Activated T-helper 1 cell treated with anti-CD3 and anti-CD28 coated beads, Interleukin-12 subunit alpha, Interleukin-12 subunit beta, Interleukin-2, Interleukin-4 antibody, amounts not matched to agents 30 ng/mL and 10 ng/mL and 1 ng/mL, durations not matched to agents 14 hours and 24 hours and 36 hours (primary cell): ENCODE measurements at regions not wholly inside any gene's neighbourhood (a gene's known extent, or its start where the extent isn't known, plus 50 kb on each side); places are given as distances from the start of the nearest gene placed in this dataset.
A peak's percentile ranks its signal among the peaks of the same experiment; 100 is the strongest.
"Not testable (repeated sequence)": the region's sequence is repeated elsewhere in the genome, so short reads cannot be mapped to it uniquely, and the experiment has no call there.

Experiments used
- DNase-seq: peaks from one replicate; pipeline ENCODE4 v3.0.0; 2021; ENCODE audit warnings: low spot score
- H3K27ac Mint-ChIP-seq: one replicate; pipeline ENCODE4 v1.8.0; 2021; ENCODE audit warnings: mild to moderate bottlenecking, mixed read lengths
- H3K27me3 Mint-ChIP-seq: one replicate; pipeline ENCODE4 v1.8.0; 2022; ENCODE audit warnings: mild to moderate bottlenecking, moderate library complexity, mixed read lengths; ENCODE audit not compliant: insufficient read depth
- H3K36me3 Mint-ChIP-seq: one replicate; pipeline ENCODE4 v1.8.0; 2021; ENCODE audit warnings: low read depth, mixed read lengths
- H3K4me1 Mint-ChIP-seq: one replicate; pipeline ENCODE4 v1.8.0; 2021; ENCODE audit warnings: low read depth, mixed read lengths
- H3K4me3 Mint-ChIP-seq: one replicate; pipeline ENCODE4 v1.8.0; 2021; ENCODE audit warnings: mild to moderate bottlenecking, moderate library complexity, mixed read lengths
- H3K9me3 Mint-ChIP-seq: one replicate; pipeline ENCODE4 v1.8.0; 2021; ENCODE audit warnings: mixed read lengths
- intact Hi-C: fragments of 100-400 bp; cut with micrococcal nuclease; formaldehyde crosslinking; loops from one replicate; pipeline ENCODE4 v1.15.1; 2024

DNA sequence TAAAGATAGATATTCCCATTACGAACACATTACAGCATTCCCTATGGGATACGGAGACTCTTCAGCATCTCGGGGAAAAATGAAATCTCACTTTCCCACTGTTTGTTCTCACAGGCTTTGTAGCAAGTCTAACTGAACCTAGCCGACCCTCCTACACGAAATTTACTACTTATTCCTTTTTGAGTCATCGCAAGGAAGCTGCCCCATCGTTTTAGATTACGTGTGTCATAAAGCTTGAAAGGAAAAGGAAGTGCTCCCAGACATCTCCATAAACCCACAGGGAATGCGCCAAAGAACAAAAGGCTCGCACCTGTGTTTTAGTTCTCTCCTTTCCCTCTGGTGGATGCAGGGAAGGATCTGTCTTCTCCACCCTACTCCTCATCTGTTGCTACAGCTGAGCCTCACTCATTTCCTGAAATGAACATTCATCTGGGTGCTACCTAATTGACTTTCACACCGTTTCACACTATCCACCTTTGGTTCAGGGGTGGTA is 76.2 kb upstream of the STK39 start:
- Mint-ChIP-seq H3K4me3 (no peak overlapping the region), H3K27me3 (no peaks in the 10 kb centered on the region), H3K4me1 (no peaks in the 10 kb centered on the region), H3K27ac (no peak overlapping the region), H3K36me3 (no peaks in the 10 kb centered on the region), H3K9me3 (peaks cover 11% of the 10 kb centered on the region)
- intact Hi-C loops: no loop called here
- DNase-seq: no peak

DNA sequence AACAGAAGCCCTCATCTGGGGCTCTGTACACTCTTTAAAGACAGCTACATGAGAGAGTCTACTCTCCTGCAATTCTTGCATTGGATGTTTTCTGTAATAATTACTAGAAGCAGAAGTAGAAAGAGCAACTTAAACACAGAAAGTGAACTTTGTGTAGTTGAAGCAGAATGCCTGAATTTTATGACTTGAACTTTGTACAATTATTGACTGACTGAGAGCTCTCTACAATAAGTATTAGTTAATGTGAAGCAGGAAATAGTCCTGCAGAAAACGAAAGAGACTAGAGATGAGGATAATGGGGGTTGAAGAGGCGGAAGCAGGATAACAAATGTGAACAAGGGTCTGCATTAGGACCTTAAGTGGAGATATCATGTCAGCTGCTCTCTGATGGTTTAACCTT is 79.2 kb upstream of the STK39 start:
- no peak for DNase-seq
- peaks cover 10% of the 10 kb centered on the region for H3K4me1 Mint-ChIP-seq

DNA sequence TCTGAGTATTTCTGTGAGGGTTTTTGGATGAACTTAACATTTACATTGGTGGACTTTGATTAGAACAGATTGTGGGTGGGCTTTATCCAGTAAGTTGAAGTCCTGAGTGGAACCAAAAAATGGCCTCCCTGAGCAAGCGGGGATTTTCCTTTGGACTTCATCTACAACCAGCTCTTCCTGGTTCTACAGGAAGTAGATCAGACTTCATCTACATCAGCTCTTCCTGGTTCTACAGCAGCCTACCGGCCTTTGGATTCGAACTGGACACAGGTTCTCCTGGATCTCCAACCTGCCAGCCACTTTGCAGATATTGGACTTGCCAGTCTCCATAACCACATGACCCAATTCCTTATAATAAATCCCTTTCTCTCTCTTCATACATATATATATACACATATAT is 79.9 kb upstream of the STK39 start:
- H3K4me1 Mint-ChIP-seq: peaks cover 10% of the 10 kb centered on the region
- H3K9me3 Mint-ChIP-seq: peaks cover 27% of the 10 kb centered on the region
- intact Hi-C loops: no loop called here
- no peak overlapping the region for H3K27ac Mint-ChIP-seq
- no peak overlapping the region for H3K4me3 Mint-ChIP-seq
- DNase-seq: no peak
- no peaks in the 10 kb centered on the region for H3K27me3 Mint-ChIP-seq
- peaks cover 3% of the 10 kb centered on the region for H3K36me3 Mint-ChIP-seq

More for the DNA sequence above, 79.2 kb upstream of the STK39 start:
- no peak overlapping the region for H3K4me3 Mint-ChIP-seq
- no peak overlapping the region for H3K27ac Mint-ChIP-seq
- no peaks in the 10 kb centered on the region for H3K27me3 Mint-ChIP-seq
- intact Hi-C loops: no loop called here
- peaks cover 3% of the 10 kb centered on the region for H3K36me3 Mint-ChIP-seq
- peaks cover 27% of the 10 kb centered on the region for H3K9me3 Mint-ChIP-seq

DNA sequence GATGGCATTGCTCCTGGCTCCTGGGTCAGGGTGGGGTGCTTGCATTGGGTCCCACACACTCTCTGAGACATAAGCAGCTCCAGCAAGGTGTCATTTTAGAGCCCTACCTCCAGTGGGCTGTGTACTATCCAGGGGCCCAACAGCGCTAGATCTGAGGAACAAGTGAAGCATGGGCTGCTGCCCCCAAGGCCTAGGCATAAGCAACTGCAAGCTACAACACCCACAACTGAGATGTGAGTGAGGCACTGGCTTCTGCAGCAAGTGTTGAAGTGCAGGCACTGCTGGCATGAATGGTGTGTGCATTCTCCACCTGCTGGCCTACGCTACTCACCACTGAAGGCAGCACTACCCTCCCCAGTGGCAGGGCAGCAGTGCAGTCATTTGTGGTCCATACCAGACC is 81.0 kb upstream of the STK39 start:
- intact Hi-C loops: no loop called here
- Mint-ChIP-seq H3K36me3 (peaks cover 3% of the 10 kb centered on the region), H3K27me3 (peaks cover 2% of the 10 kb centered on the region), H3K9me3 (peaks cover 27% of the 10 kb centered on the region), H3K27ac (no peak overlapping the region), H3K4me3 (no peak overlapping the region), H3K4me1 (peaks cover 10% of the 10 kb centered on the region)
- no peak for DNase-seq

DNA sequence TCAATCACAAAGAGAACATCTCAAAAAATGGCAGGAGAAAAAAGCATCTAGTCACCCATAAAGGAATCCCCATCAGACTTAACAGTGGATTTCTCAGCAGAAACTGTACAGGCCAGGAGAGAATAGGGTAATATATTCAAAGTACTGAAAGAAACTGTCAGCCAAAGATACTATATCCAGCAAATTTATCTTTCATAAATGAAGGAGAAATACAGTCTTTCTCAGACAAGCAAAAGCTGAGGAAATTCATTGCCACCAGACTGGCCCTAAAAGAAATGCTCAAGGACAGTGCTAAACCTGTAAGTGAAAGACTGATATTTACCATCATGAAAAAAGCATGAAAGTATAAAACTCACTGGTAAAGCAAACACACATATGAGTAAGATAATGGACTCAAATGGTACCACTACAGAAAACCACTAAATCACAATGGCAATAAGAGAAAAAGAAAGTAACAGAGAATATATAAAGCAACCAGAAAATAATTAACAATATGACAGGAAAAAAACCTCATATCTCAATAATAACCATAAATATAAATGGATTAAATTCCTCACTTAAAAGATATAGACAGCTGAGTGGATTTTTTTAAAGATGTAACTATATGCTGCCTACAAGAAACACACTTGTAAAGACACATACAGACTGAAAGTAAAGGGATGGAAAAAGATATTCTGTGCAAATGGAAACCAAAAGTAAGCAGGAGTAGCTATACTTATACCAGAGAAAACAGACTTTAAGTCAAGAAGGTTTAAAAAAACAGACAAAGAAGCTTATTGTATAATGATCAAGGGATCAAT is 83.4 kb upstream of the STK39 start:
- Mint-ChIP-seq H3K27me3 (peaks cover 2% of the 10 kb centered on the region), H3K4me3 (no peak overlapping the region), H3K9me3 (peaks cover 27% of the 10 kb centered on the region), H3K36me3 (peaks cover 3% of the 10 kb centered on the region), H3K4me1 (peaks cover 10% of the 10 kb centered on the region), H3K27ac (no peak overlapping the region)
- intact Hi-C loops: loop anchor here (1.0 to 2.0 kb wide), 2 partner anchors 84 to 420 kb away; partner anchors contain the start of gene STK39
- no peak for DNase-seq

DNA sequence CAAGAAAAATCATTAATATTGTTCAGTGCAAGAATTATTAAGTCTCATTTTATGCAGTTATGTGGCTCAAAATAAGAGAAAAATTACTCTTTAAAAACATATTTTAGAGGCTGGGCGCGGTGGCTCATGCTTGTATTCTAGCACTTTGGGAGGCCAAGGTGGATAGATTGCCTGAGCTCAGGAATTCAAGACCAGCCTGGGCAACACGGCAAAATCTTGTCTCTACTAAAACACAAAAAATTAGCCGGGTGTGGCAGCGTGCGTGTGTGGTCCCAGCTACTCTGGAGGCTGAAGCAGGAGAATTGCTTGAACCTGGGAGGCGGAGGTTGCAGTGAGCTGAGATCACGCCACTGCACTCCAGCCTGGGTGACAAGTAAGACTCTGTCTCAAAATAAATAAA is 87.9 kb upstream of the STK39 start:
- Mint-ChIP-seq H3K4me1 (peaks cover 10% of the 10 kb centered on the region), H3K9me3 (peaks cover 11% of the 10 kb centered on the region)
- H3K27me3 Mint-ChIP-seq, H3K36me3 Mint-ChIP-seq, H3K27ac Mint-ChIP-seq, intact Hi-C loops, H3K4me3 Mint-ChIP-seq, DNase-seq: not testable (repeated sequence)

DNA sequence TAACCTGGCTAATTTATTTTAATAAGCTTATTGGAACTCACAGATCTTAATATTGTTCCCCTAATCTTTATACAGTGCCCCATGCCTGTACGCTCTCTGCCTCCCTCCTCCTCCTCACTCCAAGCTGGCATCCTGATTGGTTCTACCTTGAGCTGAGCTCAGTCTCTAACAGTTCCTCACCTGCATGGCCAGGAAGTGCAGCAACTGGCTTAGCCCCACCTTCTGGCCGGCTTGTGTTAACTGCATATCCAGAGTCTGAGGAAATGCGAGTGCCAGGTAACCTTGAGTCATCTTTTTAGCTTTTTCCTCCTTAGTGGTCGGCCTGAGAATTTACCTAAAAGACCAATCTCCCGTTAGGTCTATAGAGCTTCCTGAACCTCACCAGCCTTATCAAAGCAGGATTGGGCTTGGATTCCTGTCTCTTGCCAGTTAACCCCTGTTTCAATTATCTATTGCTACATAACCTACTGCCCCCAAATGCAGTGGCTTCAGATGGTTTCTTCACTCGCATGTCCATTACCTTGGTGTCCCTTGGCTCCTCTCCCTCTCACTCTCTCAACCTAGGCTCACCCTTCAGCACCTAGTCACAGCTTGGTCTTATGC is 89.5 kb upstream of the STK39 start:
- Mint-ChIP-seq H3K9me3 (no peaks in the 10 kb centered on the region), H3K27me3 (peaks cover 8% of the 10 kb centered on the region), H3K36me3 (no peaks in the 10 kb centered on the region), H3K4me3 (no peak overlapping the region), H3K27ac (no peak overlapping the region), H3K4me1 (no peaks in the 10 kb centered on the region)
- intact Hi-C loops: loop anchor here (1.0 kb wide), 1 partner anchor 201 kb away; no protein-coding TSS in a partner anchor
- DNase-seq: peak; percentile 25

DNA sequence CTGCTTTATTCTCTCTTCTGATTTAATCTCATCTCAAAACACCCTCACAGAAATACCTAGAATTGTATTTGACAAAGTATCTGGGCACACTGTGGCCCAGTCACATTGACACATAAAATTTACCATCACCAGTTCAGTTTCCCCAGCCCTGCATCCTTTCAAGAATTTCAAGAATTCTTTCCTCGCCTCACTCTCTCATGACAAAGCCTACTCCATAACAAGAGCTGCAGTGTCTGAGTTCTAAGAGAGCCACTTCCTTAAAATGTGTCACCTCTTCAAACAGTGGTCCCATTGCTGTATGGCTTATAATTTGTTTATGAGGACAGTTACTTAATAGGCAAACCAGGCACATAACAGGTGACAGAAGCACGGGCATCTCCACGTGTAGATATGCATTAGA is 90.9 kb upstream of the STK39 start:
- Mint-ChIP-seq H3K27me3 (peaks cover 6% of the 10 kb centered on the region), H3K4me3 (no peak overlapping the region), H3K27ac (no peak overlapping the region), H3K9me3 (no peaks in the 10 kb centered on the region), H3K36me3 (no peaks in the 10 kb centered on the region), H3K4me1 (no peaks in the 10 kb centered on the region)
- no peak for DNase-seq
- intact Hi-C loops: no loop called here

DNA sequence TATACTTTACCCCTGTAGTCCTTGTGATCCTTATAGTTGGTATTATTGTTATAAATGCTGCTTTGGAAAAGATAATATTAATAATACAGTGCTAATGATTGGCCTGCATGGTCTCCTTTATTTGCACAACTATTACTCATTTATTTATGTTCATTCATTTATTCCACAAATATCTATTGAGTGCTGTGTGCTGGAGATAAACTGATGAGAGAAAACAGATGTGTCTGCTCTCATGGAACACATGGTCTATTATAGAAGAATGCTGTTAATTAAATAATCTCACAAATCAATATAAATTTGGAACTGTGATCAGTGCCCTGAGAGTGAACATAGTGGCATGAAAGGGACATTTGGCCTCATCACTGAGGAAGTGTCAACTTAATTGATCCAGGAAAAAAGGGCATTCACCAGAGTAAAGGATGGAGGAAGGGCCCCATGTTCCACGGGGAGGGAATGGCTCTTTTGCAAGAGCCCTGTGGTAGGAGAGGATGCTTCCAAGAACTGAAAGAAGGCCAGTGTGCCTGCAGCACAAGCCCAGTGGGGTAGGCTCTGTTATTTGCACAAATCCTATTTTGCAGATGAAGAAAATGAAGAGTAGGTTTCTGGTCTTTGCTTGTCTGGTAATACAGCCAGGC is 91.5 kb upstream of the STK39 start:
- Mint-ChIP-seq H3K27me3 (peaks cover 6% of the 10 kb centered on the region), H3K27ac (no peak overlapping the region), H3K9me3 (no peaks in the 10 kb centered on the region), H3K4me3 (no peak overlapping the region), H3K36me3 (no peaks in the 10 kb centered on the region), H3K4me1 (no peaks in the 10 kb centered on the region)
- no peak for DNase-seq
- intact Hi-C loops: no loop called here

DNA sequence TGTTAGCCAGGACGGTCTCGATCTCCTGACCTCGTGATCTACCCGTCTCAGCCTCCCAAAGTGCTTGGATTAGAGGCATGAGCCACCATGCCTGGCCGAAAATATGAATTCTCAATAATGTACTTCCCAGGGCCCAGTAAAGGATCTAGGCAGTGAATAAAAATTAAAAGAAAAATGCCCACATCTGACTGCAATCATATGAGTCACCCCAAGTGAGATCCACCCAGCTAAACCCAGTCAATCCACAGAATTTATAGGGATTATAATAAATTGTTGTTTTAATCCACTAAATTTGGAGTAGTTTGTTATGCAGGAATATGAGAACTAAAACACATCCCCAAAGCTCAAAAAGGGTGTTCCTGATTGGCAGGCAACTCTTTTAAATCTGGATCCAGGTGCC is 93.5 kb upstream of the STK39 start:
- no peaks in the 10 kb centered on the region for H3K9me3 Mint-ChIP-seq
- H3K4me3 Mint-ChIP-seq: no peak overlapping the region
- peaks cover 16% of the 10 kb centered on the region for H3K27me3 Mint-ChIP-seq
- H3K4me1 Mint-ChIP-seq: no peaks in the 10 kb centered on the region
- no peak overlapping the region for H3K27ac Mint-ChIP-seq
- no peaks in the 10 kb centered on the region for H3K36me3 Mint-ChIP-seq
- intact Hi-C loops: no loop called here
- no peak for DNase-seq

DNA sequence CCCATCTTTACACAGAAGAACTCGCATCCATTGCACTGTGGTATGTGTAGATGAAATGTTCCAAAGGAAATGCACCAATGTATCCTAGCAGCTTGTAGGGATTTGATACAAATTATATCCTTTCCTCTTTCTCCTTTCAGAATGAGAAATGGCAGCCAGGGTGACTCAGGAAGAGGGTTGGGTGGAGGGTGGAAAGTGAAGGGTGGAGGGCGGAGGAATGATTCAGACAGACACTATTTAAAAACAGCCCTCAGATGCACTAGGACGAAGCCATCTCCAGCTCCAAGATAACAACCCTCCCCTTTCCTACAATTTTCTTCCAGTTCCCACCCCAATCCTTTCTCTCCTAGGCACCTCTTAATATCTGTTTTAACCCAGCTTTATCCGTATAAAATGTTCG is 96.2 kb upstream of the STK39 start:
- peaks cover 17% of the 10 kb centered on the region for H3K27me3 Mint-ChIP-seq
- H3K36me3 Mint-ChIP-seq: no peaks in the 10 kb centered on the region
- peaks cover 9% of the 10 kb centered on the region for H3K4me1 Mint-ChIP-seq
- H3K4me3 Mint-ChIP-seq: no peak overlapping the region
- intact Hi-C loops: no loop called here
- no peaks in the 10 kb centered on the region for H3K9me3 Mint-ChIP-seq
- no peak for DNase-seq
- no peak overlapping the region for H3K27ac Mint-ChIP-seq

DNA sequence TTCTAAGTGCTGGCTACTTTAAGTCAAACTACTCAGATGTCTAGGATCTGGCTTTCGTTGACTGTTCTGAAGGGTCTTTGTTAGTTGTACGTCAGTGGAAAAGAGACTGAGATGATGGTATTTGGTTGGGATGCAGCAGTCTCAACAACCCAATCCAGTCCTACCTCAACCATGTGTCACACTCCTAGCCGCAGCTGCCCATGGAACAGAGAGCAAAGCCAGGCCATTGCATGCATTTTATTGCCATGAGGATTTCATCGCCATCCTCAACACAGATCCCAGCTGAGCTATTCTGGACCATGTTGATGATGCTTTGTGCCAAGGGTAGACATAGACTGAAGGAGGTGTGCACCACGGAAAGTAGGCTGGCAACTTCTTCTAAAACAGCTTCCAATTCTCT is 97.3 kb upstream of the STK39 start:
- no peaks in the 10 kb centered on the region for H3K36me3 Mint-ChIP-seq
- no peak overlapping the region for H3K27ac Mint-ChIP-seq
- no peak overlapping the region for H3K4me3 Mint-ChIP-seq
- peaks cover 20% of the 10 kb centered on the region for H3K27me3 Mint-ChIP-seq
- peaks cover 9% of the 10 kb centered on the region for H3K4me1 Mint-ChIP-seq
- DNase-seq: no peak
- H3K9me3 Mint-ChIP-seq: no peaks in the 10 kb centered on the region
- intact Hi-C loops: no loop called here

DNA sequence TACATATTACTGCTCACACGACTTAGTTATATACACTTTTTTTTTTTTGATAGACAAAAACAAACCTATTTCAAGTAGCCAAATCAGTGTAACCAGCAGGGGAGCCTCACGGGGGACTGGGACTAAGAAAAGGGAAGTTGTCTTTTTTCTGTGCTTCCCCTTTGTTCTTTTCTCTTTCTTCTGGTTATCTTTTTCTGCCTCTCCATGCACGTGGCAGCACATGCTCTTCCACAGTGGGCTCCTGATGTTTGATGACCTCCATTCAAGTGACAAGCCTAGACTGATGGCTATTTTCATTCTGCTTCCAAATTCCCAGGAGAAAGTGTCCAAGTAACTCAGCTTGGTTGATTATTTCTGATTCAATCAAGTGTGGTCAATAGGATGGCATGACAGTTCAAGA is 98.2 kb upstream of the STK39 start:
- Mint-ChIP-seq H3K4me1 (peaks cover 9% of the 10 kb centered on the region), H3K36me3 (no peaks in the 10 kb centered on the region), H3K27ac (no peak overlapping the region), H3K27me3 (peaks cover 20% of the 10 kb centered on the region), H3K4me3 (no peak overlapping the region), H3K9me3 (no peaks in the 10 kb centered on the region)
- intact Hi-C loops: no loop called here
- no peak for DNase-seq
